Limb (tissue), 2 donors: ENCODE measurements at regions not wholly inside any gene's neighbourhood (a gene's known extent, or its start where the extent isn't known, plus 50 kb on each side); places are given as distances from the start of the nearest gene placed in this dataset.

Experiments used
- DNase-seq, 2 donors: peaks; one replicate each; pipeline ENCODE4 v3.0.0-alpha.2; 2016; ENCODE audit errors: extremely low spot score in 2 of 2

- peak in 1 of 2 donors; percentile 32 for DNase-seq
These were observed 163.9 kb upstream of the SMAD3 start for GRCh38 chr15:66901336-66902100.

GRCh38 chr15:66905185-66905584 lies 160.2 kb upstream of the SMAD3 start:
- no peak for DNase-seq

- DNase-seq = no peak
These were observed 159.4 kb upstream of the SMAD3 start for GRCh38 chr15:66905954-66906353.

DNA sequence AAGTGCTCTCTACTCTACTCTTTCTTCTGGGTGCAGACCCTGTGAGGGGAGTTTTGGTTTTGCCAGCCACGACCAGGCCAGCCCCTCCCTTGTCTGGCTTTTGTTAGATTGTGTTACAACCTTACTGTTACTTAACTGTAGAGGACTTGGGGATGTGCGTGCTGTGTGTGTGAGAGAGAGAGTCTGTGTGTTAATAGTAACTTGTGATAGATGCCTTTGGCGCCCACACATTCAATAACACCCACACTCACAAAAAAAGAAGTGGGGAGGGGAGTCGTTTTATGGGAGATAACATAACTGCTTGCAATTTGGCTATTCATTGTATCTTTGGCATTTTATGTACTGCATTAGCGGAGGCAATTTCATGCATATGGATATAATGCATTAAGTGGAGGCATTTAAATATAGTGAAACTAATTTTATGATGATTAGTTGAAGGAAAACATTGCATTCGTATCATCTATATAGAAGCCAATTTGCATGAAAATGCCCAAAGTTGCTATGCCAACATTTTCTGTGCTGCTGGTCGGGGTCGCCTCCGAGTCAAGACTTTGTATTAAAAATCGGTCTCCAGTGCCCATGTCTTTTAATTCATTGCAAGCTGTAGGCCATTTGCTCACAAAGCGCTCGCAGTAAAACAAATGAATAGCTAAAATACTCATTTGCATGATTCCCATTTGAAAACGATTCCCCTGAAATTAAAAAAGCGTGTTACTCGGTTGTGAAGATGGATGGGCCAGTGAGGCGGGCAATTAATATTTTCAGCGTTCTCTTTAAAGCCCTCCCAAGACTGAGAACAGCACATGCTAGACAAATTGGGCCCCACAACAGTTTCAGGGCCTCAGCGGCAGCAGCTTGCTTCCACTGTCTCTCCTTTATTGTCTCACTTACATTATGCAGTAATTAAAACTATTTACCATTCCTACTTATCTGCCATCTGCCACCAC lies 158.5 kb upstream of the SMAD3 start:
- DNase-seq = no peak

- DNase-seq = peak; percentile 54 to 60
These were observed 157.3 kb upstream of the SMAD3 start for GRCh38 chr15:66907826-66908743.

DNA sequence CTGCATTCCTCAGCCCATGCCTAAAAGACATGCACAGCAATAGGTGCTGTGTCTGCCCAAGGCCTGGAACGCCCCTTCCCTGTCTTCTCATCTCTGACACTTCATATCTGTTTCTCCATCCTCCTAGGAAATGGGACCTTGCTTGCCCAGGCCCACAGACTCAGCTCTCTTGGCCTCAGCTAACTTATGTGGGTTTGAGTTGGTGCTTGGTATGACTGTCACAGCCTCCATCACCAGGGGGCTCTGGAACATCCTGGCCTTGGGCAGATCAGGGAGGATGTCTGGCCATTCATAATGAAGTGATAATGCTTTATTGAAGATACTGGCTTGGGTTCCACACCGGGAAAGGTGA lies 156.7 kb upstream of the SMAD3 start:
- DNase-seq = no peak

DNA sequence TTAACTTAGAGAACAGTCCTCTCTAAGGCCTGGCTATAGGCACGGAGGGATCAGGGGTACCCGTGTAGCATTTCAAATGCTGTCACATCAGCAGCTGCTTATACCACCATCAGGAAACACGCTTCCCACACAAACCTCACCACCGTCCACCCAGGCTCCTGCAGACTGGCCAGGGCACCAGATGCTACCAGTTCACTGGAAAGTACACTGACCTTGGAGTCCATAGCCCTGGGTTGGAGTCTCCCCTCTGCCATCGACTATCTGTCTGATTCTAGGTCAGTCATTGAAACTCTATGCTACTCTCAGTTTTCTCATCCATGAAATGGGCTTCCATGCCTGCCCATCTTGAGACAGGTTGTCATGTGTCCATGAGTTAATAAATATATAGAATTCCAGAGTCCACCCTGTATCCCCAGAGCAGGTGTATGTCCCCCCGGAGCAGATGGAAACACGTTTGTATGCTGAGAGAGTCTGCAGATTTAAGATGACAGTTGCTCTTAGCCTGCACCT lies 156.0 kb upstream of the SMAD3 start:
- no peak for DNase-seq

DNA sequence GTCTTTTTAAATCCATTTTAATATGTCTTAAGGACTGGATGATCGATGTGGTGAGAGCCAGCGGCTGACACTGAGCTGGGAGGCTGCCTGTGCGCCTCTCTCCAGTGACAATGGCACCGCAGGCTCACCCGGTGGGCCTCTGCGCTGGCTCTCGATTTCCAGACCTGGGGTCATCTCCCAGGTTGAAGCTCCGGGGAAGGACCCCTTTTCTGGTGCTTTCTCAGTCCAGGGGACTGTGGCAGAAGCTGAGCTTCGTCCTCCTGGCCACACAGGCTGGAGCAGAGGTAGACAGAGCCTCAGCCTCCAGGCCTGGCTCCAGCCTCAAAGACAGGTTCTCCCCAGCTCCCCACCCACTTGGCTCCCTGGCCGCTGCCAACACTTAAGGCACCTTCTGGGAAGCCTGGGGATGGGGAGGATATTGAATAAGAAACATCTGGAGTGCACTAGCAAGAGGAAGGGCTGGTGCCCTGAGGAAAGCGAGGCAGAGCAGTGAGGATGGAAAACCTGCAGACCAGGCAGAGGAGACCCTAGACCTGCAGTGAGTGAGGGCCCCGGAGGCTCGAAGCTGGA lies 154.2 kb upstream of the SMAD3 start:
- DNase-seq = no peak

GRCh38 chr15:66912001-66912400 lies 153.4 kb upstream of the SMAD3 start:
- no peak for DNase-seq

DNA sequence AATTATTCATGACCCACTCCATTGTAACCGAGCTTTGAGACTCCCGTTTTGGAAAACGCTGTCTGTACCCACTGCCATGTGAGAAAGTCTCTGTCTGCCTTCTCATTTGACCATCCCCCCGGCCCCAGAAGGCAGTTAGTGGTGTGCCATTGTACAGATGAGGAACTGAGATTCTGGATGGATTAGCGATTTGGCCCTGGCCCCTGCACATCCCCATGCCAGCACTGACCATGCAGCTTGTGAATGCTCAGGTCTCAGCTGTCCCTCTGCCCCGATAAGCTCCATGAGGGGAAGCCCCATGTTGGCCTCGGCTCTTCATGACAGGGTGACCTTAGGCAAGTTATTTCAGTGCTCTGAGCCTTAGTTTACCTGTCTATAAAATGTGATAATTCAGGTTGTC lies 153.0 kb upstream of the SMAD3 start:
- no peak for DNase-seq

GRCh38 chr15:66917904-66918448 lies 147.4 kb upstream of the SMAD3 start:
- no peak for DNase-seq

- no peak for DNase-seq
These were observed 146.0 kb upstream of the SMAD3 start for GRCh38 chr15:66919421-66919820.

DNA sequence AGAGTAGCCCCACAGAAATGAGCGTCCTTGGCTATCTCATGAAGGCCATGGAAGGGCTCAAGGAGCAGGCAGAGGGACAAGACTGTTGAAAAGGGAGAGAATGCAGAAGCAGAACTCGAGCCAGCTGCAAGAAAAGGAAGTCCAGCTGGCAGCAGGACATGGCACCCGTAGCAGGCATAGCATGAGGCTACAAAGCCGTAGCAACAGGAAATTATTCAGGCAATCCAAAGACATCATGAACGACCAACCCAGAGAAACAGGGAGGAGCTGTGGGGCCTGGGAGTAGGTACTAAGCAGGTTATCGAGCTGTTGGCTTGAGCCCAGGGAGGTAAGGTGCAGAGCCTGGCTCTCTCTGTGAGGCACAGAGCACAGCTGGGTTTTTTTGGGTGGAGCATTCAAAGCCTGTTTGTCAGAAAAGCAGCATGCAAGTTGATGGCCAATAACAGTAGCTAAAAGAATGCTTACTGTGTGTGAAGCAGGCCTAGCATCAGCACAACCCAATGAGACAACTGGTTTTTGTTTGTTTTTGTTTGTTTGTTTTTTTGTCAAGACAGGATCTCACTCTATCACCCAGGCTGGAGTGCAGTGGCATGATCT lies 144.0 kb upstream of the SMAD3 start:
- no peak for DNase-seq

- no peak for DNase-seq
These were observed 142.8 kb upstream of the SMAD3 start for GRCh38 chr15:66922608-66923007.

DNA sequence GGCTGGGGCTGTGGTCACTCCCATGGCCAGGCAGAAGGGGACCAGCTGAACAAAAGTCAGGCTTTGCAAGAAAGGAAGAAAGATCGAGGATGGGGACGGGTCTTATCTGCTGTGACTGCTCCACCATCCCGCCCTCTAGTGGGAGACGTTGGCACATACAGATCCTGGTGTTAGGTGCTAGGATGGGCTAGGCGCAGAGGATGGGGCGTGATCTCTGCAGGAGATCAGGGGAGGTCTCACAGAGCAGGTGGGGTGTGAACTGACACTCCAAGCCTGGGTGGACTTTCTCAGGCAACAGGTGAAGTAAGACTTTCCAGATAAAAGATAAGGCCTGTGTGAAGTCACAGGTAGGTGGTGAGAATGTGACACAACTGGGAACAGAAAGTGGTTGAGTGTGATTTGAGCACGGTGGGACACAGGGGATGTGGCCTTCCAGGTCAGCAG lies 141.9 kb upstream of the SMAD3 start:
- DNase-seq = no peak

GRCh38 chr15:66924889-66925288 lies 140.5 kb upstream of the SMAD3 start:
- DNase-seq = no peak

DNA sequence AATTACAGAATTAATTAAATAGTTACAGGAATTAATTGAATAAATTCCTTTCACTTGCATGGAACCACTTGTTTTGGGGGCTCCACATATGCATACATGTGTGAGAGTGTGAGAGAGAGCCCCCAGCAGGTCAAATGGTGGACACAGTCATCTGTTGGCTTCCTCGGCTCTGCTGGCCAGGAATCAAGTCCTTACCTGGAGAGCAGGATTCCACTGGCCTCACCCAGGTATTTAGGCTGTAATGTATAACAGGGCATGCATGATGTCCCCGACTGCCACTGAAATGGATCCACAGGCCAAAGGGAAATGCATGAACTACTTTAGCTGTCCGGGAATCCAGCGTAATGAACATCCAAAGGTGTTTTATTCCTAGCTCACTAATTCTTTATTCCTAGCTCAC lies 139.7 kb upstream of the SMAD3 start:
- DNase-seq = no peak

- no peak for DNase-seq
These were observed 138.0 kb upstream of the SMAD3 start for GRCh38 chr15:66927201-66928077.

GRCh38 chr15:66928101-66928500 lies 137.3 kb upstream of the SMAD3 start:
- DNase-seq = no peak
